ENCODE measurements at regions not wholly inside any gene's neighbourhood (a gene's known extent, or its start where the extent isn't known, plus 50 kb on each side); places are given as distances from the start of the nearest gene placed in this dataset.

DNA sequence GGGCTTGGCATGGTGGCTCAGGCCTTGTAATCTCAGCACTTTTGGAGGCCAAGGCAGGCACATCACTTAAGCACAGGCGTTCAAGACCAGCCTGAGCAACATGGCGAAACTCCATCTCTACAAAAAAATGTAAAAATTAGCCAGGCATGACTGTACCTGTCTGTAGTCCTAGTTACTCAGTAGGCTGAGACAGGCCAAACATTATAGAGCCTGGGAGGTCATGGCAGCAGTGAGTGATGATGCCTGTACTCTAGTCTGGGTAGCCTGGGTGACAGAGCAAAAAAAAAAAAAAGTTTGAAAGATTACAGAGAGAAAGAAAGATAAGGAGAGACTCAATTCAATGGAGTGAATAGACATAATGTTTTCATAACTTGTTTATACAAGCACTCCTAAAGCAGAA is 556.5 kb upstream of the BRINP3 start:
- WGBS (ENCODE audit: insufficient coverage, low coverage, missing lambda C conversion rate) = 3% methylated on average over 2 of the region's 2 CpGs
- POLR2A ChIA-PET = no interaction called here
- no peak for FAIRE-seq

More for the DNA sequence above, 556.5 kb upstream of the BRINP3 start:
- BruUV-seq (replicated peaks) = no TSS peak
- no peak overlapping the region for H2AFZ ChIP-seq (ENCODE audit: low read depth, low read length)
- no peaks in the 10 kb centered on the region for H3K27me3 ChIP-seq (ENCODE audit: control insufficient read depth in 2 of 2, insufficient read depth in 2 of 2, low read length in 2 of 2)
- no peaks in the 10 kb centered on the region for H3K4me1 ChIP-seq (replicated peaks in 1 of 2; ENCODE audit: control insufficient read depth in 2 of 2, insufficient read depth in 2 of 2, low read length in 2 of 2)
- no peak overlapping the region for H3K27ac ChIP-seq (ENCODE audit: extremely low read depth, low read depth, low read length)
- no peaks in the 10 kb centered on the region for H4K20me1 ChIP-seq (replicated peaks; ENCODE audit: control insufficient read depth, insufficient read depth, low read length)
- no peak overlapping the region for H3K4me2 ChIP-seq (ENCODE audit: insufficient read depth, low read length)
- in situ Hi-C loops (cut with MboI) (no loop called here), intact Hi-C loops (cut with micrococcal nuclease) (no loop called here)
- no peaks in the 10 kb centered on the region for H3K9me1 ChIP-seq (ENCODE audit: control insufficient read depth, insufficient read depth, low read length)
- H3K9ac ChIP-seq (ENCODE audit: insufficient read depth in 1 of 2, low read depth in 2 of 2, low read length in 2 of 2) = no peak overlapping the region
- CTCF ChIA-PET (ENCODE audit: low intra/inter-chr PET ratio) = no interaction called here
- ATAC-seq = no peak
- H3K9me3 ChIP-seq (replicated peaks; ENCODE audit: control insufficient read depth, insufficient read depth, low read depth, low read length) = 0 out of 2 replicates have a peak, but pooled peaks cover 2% of the 10 kb centered on the region
- no peaks in the 10 kb centered on the region for H3K36me3 ChIP-seq (ENCODE audit: control insufficient read depth, insufficient read depth, low read length)
- no peaks in the 10 kb centered on the region for H3K79me2 ChIP-seq (ENCODE audit: control insufficient read depth, insufficient read depth, low read length)
- no peak for TF ChIP-seq FOXJ3 (CRISPR knock-in tag; IDR thresholded peaks at IDR 0.05)
- TF ChIP-seq ZNF146 (CRISPR knock-in tag; IDR thresholded peaks at IDR 0.05; ENCODE audit: unreplicated experiment) = no peak
- TF ChIP-seq, protein P1, sequence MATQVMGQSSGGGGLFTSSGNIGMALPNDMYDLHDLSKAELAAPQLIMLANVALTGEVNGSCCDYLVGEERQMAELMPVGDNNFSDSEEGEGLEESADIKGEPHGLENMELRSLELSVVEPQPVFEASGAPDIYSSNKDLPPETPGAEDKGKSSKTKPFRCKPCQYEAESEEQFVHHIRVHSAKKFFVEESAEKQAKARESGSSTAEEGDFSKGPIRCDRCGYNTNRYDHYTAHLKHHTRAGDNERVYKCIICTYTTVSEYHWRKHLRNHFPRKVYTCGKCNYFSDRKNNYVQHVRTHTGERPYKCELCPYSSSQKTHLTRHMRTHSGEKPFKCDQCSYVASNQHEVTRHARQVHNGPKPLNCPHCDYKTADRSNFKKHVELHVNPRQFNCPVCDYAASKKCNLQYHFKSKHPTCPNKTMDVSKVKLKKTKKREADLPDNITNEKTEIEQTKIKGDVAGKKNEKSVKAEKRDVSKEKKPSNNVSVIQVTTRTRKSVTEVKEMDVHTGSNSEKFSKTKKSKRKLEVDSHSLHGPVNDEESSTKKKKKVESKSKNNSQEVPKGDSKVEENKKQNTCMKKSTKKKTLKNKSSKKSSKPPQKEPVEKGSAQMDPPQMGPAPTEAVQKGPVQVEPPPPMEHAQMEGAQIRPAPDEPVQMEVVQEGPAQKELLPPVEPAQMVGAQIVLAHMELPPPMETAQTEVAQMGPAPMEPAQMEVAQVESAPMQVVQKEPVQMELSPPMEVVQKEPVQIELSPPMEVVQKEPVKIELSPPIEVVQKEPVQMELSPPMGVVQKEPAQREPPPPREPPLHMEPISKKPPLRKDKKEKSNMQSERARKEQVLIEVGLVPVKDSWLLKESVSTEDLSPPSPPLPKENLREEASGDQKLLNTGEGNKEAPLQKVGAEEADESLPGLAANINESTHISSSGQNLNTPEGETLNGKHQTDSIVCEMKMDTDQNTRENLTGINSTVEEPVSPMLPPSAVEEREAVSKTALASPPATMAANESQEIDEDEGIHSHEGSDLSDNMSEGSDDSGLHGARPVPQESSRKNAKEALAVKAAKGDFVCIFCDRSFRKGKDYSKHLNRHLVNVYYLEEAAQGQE (IDR thresholded peaks at IDR 0.05; ENCODE audit: borderline replicate concordance) = no peak
- TF ChIP-seq, protein P1 (CRISPR knock-in tag; IDR thresholded peaks at IDR 0.05; ENCODE audit: low read depth) = no peak
- TF ChIP-seq FUS (optimal IDR thresholded peaks at IDR 0.05; ENCODE audit: low read depth, low read length) = no peak
- TF ChIP-seq HNRNPL (IDR thresholded peaks at IDR 0.05; ENCODE audit: low read depth, low read length) = no peak
- TF ChIP-seq, protein P2, sequence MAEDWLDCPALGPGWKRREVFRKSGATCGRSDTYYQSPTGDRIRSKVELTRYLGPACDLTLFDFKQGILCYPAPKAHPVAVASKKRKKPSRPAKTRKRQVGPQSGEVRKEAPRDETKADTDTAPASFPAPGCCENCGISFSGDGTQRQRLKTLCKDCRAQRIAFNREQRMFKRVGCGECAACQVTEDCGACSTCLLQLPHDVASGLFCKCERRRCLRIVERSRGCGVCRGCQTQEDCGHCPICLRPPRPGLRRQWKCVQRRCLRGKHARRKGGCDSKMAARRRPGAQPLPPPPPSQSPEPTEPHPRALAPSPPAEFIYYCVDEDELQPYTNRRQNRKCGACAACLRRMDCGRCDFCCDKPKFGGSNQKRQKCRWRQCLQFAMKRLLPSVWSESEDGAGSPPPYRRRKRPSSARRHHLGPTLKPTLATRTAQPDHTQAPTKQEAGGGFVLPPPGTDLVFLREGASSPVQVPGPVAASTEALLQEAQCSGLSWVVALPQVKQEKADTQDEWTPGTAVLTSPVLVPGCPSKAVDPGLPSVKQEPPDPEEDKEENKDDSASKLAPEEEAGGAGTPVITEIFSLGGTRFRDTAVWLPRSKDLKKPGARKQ (CRISPR knock-in tag; IDR thresholded peaks at IDR 0.05) = no peak
- no peak for TF ChIP-seq ETV1 (tag; conservative IDR thresholded peaks at IDR 0.05; ENCODE audit: low read depth)
- TF ChIP-seq, protein P3, sequence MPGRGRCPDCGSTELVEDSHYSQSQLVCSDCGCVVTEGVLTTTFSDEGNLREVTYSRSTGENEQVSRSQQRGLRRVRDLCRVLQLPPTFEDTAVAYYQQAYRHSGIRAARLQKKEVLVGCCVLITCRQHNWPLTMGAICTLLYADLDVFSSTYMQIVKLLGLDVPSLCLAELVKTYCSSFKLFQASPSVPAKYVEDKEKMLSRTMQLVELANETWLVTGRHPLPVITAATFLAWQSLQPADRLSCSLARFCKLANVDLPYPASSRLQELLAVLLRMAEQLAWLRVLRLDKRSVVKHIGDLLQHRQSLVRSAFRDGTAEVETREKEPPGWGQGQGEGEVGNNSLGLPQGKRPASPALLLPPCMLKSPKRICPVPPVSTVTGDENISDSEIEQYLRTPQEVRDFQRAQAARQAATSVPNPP (IDR thresholded peaks at IDR 0.05; ENCODE audit: borderline replicate concordance, insufficient read depth, insufficient read length) = no peak
- TF ChIP-seq STAT5A (IDR thresholded peaks at IDR 0.05; ENCODE audit: borderline replicate concordance, low read length) = no peak
- H3K4me3 ChIP-seq = no peak overlapping the region
- DNase-seq (ENCODE audit: extremely low read depth in 1 of 4, low spot score in 3 of 4) = no peak
